SU-DHL-6 (cell line): ENCODE measurements at regions not wholly inside any gene's neighbourhood (a gene's known extent, or its start where the extent isn't known, plus 50 kb on each side); places are given as distances from the start of the nearest gene placed in this dataset.

ENCODE experiments used
- EZH2phosphoT487 ChIP-seq: fragments of 200-600 bp; sonication (generic), shearing (Covaris generic); conservative IDR thresholded peaks from 2 replicates; pipeline ENCODE4 v1.6.1; 2018; ENCODE audit warnings: mild to moderate bottlenecking, antibody characterized with exemption, low read length, moderate library complexity, mixed read lengths
- TF ChIP-seq, protein P1 (sequence below): fragments of 200-600 bp; sonication (generic); IDR thresholded peaks from one replicate; pipeline ENCODE4 v1.5.1; 2017; ENCODE audit warnings: antibody characterized with exemption, mild to moderate bottlenecking, low read length, moderate library complexity; ENCODE audit not compliant: insufficient read depth, poor library complexity, severe bottlenecking

DNA sequence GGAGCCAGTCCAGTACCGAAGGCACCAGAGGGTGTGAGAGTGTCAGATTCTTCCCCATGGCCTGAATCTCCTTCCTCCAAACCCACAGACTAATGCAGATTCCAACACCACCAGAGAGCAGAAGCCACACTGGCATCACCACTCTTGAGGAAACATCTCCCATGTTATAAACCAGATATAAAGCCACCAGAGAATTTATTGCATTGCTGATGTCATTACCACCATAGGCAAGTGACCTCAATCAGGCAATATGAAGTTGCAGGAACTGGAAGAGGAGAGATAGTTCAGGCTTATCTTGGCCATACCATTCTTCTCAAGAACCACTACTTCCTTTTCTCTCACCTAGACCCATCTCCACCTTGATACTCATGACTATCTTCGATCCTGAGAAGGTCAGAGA is 653.4 kb downstream of the TMEM121 start:
- TF ChIP-seq, protein P1, sequence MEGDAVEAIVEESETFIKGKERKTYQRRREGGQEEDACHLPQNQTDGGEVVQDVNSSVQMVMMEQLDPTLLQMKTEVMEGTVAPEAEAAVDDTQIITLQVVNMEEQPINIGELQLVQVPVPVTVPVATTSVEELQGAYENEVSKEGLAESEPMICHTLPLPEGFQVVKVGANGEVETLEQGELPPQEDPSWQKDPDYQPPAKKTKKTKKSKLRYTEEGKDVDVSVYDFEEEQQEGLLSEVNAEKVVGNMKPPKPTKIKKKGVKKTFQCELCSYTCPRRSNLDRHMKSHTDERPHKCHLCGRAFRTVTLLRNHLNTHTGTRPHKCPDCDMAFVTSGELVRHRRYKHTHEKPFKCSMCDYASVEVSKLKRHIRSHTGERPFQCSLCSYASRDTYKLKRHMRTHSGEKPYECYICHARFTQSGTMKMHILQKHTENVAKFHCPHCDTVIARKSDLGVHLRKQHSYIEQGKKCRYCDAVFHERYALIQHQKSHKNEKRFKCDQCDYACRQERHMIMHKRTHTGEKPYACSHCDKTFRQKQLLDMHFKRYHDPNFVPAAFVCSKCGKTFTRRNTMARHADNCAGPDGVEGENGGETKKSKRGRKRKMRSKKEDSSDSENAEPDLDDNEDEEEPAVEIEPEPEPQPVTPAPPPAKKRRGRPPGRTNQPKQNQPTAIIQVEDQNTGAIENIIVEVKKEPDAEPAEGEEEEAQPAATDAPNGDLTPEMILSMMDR: no peak
- TF ChIP-seq EZH2phosphoT487: no peak
